ENCODE measurements at regions not wholly inside any gene's neighbourhood (a gene's known extent, or its start where the extent isn't known, plus 50 kb on each side); places are given as distances from the start of the nearest gene placed in this dataset.

DNA sequence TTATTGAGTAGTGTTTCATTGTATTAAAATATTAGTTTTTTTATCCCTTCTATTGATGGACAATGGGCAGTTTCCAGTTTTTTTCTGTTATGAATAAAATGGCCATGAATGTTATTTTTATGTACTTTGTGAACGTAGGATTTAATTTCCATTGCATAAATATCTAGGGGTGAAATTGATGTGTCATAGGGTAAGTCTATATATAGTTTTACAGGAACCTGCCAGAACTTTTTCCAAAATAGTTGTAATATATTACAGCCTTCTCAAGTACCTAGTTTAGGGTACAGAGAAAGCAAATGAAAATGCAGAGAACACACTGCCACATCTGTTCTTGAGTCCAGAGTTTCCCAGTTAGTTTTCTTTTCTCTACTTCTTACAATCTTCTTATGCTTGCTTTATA is 378.6 kb downstream of the MEIS1 start:
- Histone ChIP-seq H3K36me3 (ENCODE audit: control insufficient read depth, insufficient read depth, low read length) (no peaks in the 10 kb centered on the region), H3K9ac (ENCODE audit: extremely low read depth, low read length, poor library complexity, severe bottlenecking) (no peak overlapping the region), H3K9me3 (ENCODE audit: control insufficient read depth, low read length) (peaks cover 7% of the 10 kb centered on the region), H3K27me3 (ENCODE audit: control insufficient read depth, insufficient read depth, low read length, poor library complexity, severe bottlenecking) (no peaks in the 10 kb centered on the region), H3K4me1 (ENCODE audit: control insufficient read depth, insufficient read depth, low read length) (no peaks in the 10 kb centered on the region), H3K27ac (ENCODE audit: low read depth, low read length) (no peak overlapping the region), H3K4me3 (ENCODE audit: low read length) (no peak overlapping the region)
- H3K36me3 Mint-ChIP-seq (ENCODE audit: low read depth) = no peaks in the 10 kb centered on the region
- H3K4me3 Mint-ChIP-seq = no peak overlapping the region
- no peak overlapping the region for H3K27ac Mint-ChIP-seq
- WGBS, 2 experiments (ENCODE audit: insufficient coverage in 1 of 2, insufficient read length in 1 of 2) = 96% methylated on average over 1 of the region's 1 CpG; no CpG with 5 or more reads in 1 of the 2 experiments
- H3K9me3 Mint-ChIP-seq = peaks cover 8% of the 10 kb centered on the region
- TF ChIP-seq, protein P1, sequence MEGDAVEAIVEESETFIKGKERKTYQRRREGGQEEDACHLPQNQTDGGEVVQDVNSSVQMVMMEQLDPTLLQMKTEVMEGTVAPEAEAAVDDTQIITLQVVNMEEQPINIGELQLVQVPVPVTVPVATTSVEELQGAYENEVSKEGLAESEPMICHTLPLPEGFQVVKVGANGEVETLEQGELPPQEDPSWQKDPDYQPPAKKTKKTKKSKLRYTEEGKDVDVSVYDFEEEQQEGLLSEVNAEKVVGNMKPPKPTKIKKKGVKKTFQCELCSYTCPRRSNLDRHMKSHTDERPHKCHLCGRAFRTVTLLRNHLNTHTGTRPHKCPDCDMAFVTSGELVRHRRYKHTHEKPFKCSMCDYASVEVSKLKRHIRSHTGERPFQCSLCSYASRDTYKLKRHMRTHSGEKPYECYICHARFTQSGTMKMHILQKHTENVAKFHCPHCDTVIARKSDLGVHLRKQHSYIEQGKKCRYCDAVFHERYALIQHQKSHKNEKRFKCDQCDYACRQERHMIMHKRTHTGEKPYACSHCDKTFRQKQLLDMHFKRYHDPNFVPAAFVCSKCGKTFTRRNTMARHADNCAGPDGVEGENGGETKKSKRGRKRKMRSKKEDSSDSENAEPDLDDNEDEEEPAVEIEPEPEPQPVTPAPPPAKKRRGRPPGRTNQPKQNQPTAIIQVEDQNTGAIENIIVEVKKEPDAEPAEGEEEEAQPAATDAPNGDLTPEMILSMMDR (conservative IDR thresholded peaks at IDR 0.05) = no peak
- peaks cover 3% of the 10 kb centered on the region for H3K27me3 Mint-ChIP-seq (ENCODE audit: insufficient read depth)
- no peaks in the 10 kb centered on the region for H3K4me1 Mint-ChIP-seq
- DNase-seq = no peak

DNA sequence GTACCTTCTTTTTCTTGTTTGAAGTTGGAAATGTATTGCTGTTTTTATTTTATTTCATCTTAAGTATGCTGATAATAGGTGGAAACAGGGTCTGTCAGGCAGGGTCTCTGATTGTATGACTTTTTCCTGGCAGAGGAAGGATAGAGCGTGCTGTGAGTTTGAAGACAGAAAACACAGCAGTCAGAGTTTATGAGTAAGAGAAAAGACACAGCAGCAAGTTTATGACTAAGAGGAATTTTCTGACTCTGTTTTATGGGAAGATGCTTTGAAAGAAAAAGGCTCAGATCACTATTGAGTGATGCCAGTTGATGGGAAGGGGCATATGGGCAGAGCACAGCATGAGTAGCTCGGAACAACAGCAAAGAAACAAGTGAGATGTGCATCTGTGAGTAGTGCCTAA is 379.1 kb downstream of the MEIS1 start:
- Histone ChIP-seq H3K4me3 (ENCODE audit: low read length) (no peak overlapping the region), H3K36me3 (ENCODE audit: control insufficient read depth, insufficient read depth, low read length) (no peaks in the 10 kb centered on the region), H3K4me1 (ENCODE audit: control insufficient read depth, insufficient read depth, low read length) (no peaks in the 10 kb centered on the region), H3K9me3 (ENCODE audit: control insufficient read depth, low read length) (peaks cover 12% of the 10 kb centered on the region), H3K27ac (ENCODE audit: low read depth, low read length) (no peak overlapping the region), H3K27me3 (ENCODE audit: control insufficient read depth, insufficient read depth, low read length, poor library complexity, severe bottlenecking) (no peaks in the 10 kb centered on the region), H3K9ac (ENCODE audit: extremely low read depth, low read length, poor library complexity, severe bottlenecking) (no peak overlapping the region)
- no peak overlapping the region for H3K27ac Mint-ChIP-seq
- 57 to 64% methylated on average over 2 of the region's 2 CpGs for WGBS, 2 experiments (ENCODE audit: insufficient coverage in 1 of 2, insufficient read length in 1 of 2)
- no peak overlapping the region for H3K4me3 Mint-ChIP-seq
- no peak for DNase-seq
- peaks cover 12% of the 10 kb centered on the region for H3K9me3 Mint-ChIP-seq
- H3K27me3 Mint-ChIP-seq (ENCODE audit: insufficient read depth) = peaks cover 3% of the 10 kb centered on the region
- H3K4me1 Mint-ChIP-seq = no peaks in the 10 kb centered on the region
- H3K36me3 Mint-ChIP-seq (ENCODE audit: low read depth) = no peaks in the 10 kb centered on the region
- TF ChIP-seq, protein P1 (conservative IDR thresholded peaks at IDR 0.05) = no peak

DNA sequence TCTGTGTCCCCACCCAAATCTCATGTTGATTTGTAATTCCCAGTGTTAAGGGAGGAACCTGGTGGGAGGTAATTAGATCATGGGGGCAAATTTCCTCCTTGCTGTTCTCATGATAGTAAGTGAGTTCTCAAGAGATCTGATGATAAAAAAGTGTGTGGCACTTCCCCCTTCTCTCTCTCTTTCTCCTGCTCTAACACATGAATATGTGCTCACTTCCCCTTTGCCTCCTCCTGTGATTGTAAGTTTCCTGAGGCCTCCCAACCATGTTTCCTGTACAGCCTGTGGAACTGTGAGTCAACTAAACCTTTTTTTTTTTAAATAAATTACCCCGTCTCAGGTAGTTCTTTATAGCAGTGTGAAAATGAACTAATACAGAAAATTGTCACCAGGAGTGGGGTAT is 380.0 kb downstream of the MEIS1 start:
- H3K4me1 Mint-ChIP-seq = no peaks in the 10 kb centered on the region
- peaks cover 3% of the 10 kb centered on the region for H3K27me3 Mint-ChIP-seq (ENCODE audit: insufficient read depth)
- no peak for DNase-seq
- H3K4me3 Mint-ChIP-seq = no peak overlapping the region
- Histone ChIP-seq H3K27me3 (ENCODE audit: control insufficient read depth, insufficient read depth, low read length, poor library complexity, severe bottlenecking) (no peaks in the 10 kb centered on the region), H3K36me3 (ENCODE audit: control insufficient read depth, insufficient read depth, low read length) (no peaks in the 10 kb centered on the region), H3K9ac (ENCODE audit: extremely low read depth, low read length, poor library complexity, severe bottlenecking) (no peak overlapping the region), H3K27ac (ENCODE audit: low read depth, low read length) (no peak overlapping the region), H3K4me3 (ENCODE audit: low read length) (no peak overlapping the region), H3K4me1 (ENCODE audit: control insufficient read depth, insufficient read depth, low read length) (no peaks in the 10 kb centered on the region), H3K9me3 (ENCODE audit: control insufficient read depth, low read length) (peaks cover 12% of the 10 kb centered on the region)
- WGBS, 2 experiments (ENCODE audit: insufficient coverage in 1 of 2, insufficient read length in 1 of 2) = 89% methylated on average over 1 of the region's 1 CpG; no CpG with 5 or more reads in 1 of the 2 experiments
- H3K27ac Mint-ChIP-seq = no peak overlapping the region
- no peaks in the 10 kb centered on the region for H3K36me3 Mint-ChIP-seq (ENCODE audit: low read depth)
- peaks cover 18% of the 10 kb centered on the region for H3K9me3 Mint-ChIP-seq
- TF ChIP-seq, protein P1 (conservative IDR thresholded peaks at IDR 0.05) = no peak
